ENCODE measurements at regions not wholly inside any gene's neighbourhood (a gene's known extent, or its start where the extent isn't known, plus 50 kb on each side); places are given as distances from the start of the nearest gene placed in this dataset.

GRCh38 chr1:59123081-59123681, 173.7 kb upstream of the FGGY start:
- ChIA-PET CTCF (no interaction called here), POLR2A (ENCODE audit: low non-redundant PET) (no interaction called here)
- BruUV-seq (replicated peaks): no TSS peak
- no peak for DNase-seq (ENCODE audit: low spot score)
- TF ChIP-seq, protein P1, sequence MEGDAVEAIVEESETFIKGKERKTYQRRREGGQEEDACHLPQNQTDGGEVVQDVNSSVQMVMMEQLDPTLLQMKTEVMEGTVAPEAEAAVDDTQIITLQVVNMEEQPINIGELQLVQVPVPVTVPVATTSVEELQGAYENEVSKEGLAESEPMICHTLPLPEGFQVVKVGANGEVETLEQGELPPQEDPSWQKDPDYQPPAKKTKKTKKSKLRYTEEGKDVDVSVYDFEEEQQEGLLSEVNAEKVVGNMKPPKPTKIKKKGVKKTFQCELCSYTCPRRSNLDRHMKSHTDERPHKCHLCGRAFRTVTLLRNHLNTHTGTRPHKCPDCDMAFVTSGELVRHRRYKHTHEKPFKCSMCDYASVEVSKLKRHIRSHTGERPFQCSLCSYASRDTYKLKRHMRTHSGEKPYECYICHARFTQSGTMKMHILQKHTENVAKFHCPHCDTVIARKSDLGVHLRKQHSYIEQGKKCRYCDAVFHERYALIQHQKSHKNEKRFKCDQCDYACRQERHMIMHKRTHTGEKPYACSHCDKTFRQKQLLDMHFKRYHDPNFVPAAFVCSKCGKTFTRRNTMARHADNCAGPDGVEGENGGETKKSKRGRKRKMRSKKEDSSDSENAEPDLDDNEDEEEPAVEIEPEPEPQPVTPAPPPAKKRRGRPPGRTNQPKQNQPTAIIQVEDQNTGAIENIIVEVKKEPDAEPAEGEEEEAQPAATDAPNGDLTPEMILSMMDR (conservative IDR thresholded peaks at IDR 0.05; ENCODE audit: low read depth, low read length): no peak
- TF ChIP-seq EZH2 (IDR thresholded peaks at IDR 0.05; ENCODE audit: borderline replicate concordance, low read depth, low read length, poor library complexity, severe bottlenecking): no peak
- Histone ChIP-seq H3K27me3 (replicated peaks; ENCODE audit: insufficient read depth, low read depth, low read length, poor library complexity) (no peaks in the 10 kb centered on the region), H3K9me3 (ENCODE audit: low read depth, low read length, poor library complexity, severe bottlenecking) (no peaks in the 10 kb centered on the region), H3K27ac (ENCODE audit: low read depth, low read length, poor library complexity, severe bottlenecking) (no peak overlapping the region), H3K36me3 (ENCODE audit: insufficient read depth, low read length, poor library complexity, severe bottlenecking) (no peaks in the 10 kb centered on the region), H3K4me1 (ENCODE audit: insufficient read depth, low read length, poor library complexity, severe bottlenecking) (peaks cover 7% of the 10 kb centered on the region), H3K4me3 (ENCODE audit: low read depth, low read length, poor library complexity, severe bottlenecking) (no peak overlapping the region)
- intact Hi-C loops (cut with micrococcal nuclease; ENCODE audit: unreplicated experiment): no loop called here

GRCh38 chr1:59124166-59124565, 172.7 kb upstream of the FGGY start:
- no peak overlapping the region for H3K4me3 ChIP-seq (ENCODE audit: low read depth, low read length, poor library complexity, severe bottlenecking)
- ChIA-PET CTCF (no interaction called here), POLR2A (ENCODE audit: low non-redundant PET) (no interaction called here)
- TF ChIP-seq EZH2 (IDR thresholded peaks at IDR 0.05; ENCODE audit: borderline replicate concordance, low read depth, low read length, poor library complexity, severe bottlenecking): no peak
- TF ChIP-seq, protein P1 (conservative IDR thresholded peaks at IDR 0.05; ENCODE audit: low read depth, low read length): no peak
- H3K27ac ChIP-seq (ENCODE audit: low read depth, low read length, poor library complexity, severe bottlenecking): no peak overlapping the region
- intact Hi-C loops (cut with micrococcal nuclease; ENCODE audit: unreplicated experiment): no loop called here
- peaks cover 14% of the 10 kb centered on the region for H3K4me1 ChIP-seq (ENCODE audit: insufficient read depth, low read length, poor library complexity, severe bottlenecking)
- no peaks in the 10 kb centered on the region for H3K9me3 ChIP-seq (ENCODE audit: low read depth, low read length, poor library complexity, severe bottlenecking)
- no peaks in the 10 kb centered on the region for H3K36me3 ChIP-seq (ENCODE audit: insufficient read depth, low read length, poor library complexity, severe bottlenecking)
- DNase-seq (ENCODE audit: low spot score): no peak
- no peaks in the 10 kb centered on the region for H3K27me3 ChIP-seq (replicated peaks; ENCODE audit: insufficient read depth, low read depth, low read length, poor library complexity)
- BruUV-seq (replicated peaks): no TSS peak

- no peak for DNase-seq (ENCODE audit: low spot score)
- POLR2A ChIA-PET (ENCODE audit: low non-redundant PET): interaction anchor here (0.6 kb wide), 1 partner anchor 414 kb away, joined by 10 read pairs; no protein-coding TSS in a partner anchor
- no peaks in the 10 kb centered on the region for H3K27me3 ChIP-seq (replicated peaks; ENCODE audit: insufficient read depth, low read depth, low read length, poor library complexity)
- CTCF ChIA-PET: no interaction called here
- no peak overlapping the region for H3K4me3 ChIP-seq (ENCODE audit: low read depth, low read length, poor library complexity, severe bottlenecking)
- TF ChIP-seq EZH2 (IDR thresholded peaks at IDR 0.05; ENCODE audit: borderline replicate concordance, low read depth, low read length, poor library complexity, severe bottlenecking): no peak
- TF ChIP-seq, protein P1 (conservative IDR thresholded peaks at IDR 0.05; ENCODE audit: low read depth, low read length): no peak
- H3K9me3 ChIP-seq (ENCODE audit: low read depth, low read length, poor library complexity, severe bottlenecking): no peaks in the 10 kb centered on the region
- intact Hi-C loops (cut with micrococcal nuclease; ENCODE audit: unreplicated experiment): loop anchor here (5.0 kb wide), 1 partner anchor 343 kb away; the partner anchor contains the start of gene JUN
- H3K27ac ChIP-seq (ENCODE audit: low read depth, low read length, poor library complexity, severe bottlenecking): no peak overlapping the region
- no TSS peak for BruUV-seq (replicated peaks)
- no peaks in the 10 kb centered on the region for H3K36me3 ChIP-seq (ENCODE audit: insufficient read depth, low read length, poor library complexity, severe bottlenecking)
- H3K4me1 ChIP-seq (ENCODE audit: insufficient read depth, low read length, poor library complexity, severe bottlenecking): peaks cover 14% of the 10 kb centered on the region
Observed at GRCh38 chr1:59125154-59125553, 171.7 kb upstream of the FGGY start.

Measured in A673 (cell line).